IMR-90 (cell line): ENCODE measurements at regions not wholly inside any gene's neighbourhood (a gene's known extent, or its start where the extent isn't known, plus 50 kb on each side); places are given as distances from the start of the nearest gene placed in this dataset.

Source experiments
- ATAC-seq: fragments of 200-7000 bp; cut with Tn5 transposase; 2 replicates; pipeline ENCODE4 v1.9.1; 2020; ENCODE audit warnings: low read depth, mild to moderate bottlenecking, moderate library complexity
- BruUV-seq: library from RNA; stranded (reverse); fragments of 400-500 nt; replicated peaks from 2 replicates; lab custom pipeline; 2021; lab: Mats Ljungman, UMichigan
- CTCF ChIA-PET: fragments of 300-600 bp; formaldehyde crosslinking; extraction: SDS; loops from one replicate; lab custom pipeline; 2021; ENCODE audit warnings: antibody characterized with exemption; lab: Yijun Ruan, JAX
- POLR2A ChIA-PET: fragments of 300-600 bp; sonication (Branson Sonifier 250); formaldehyde crosslinking; loops from one replicate; lab custom pipeline; 2022; ENCODE audit warnings: antibody characterized with exemption; ENCODE audit not compliant: unreplicated experiment; lab: Charles Lee
- DNase-seq: peaks from one replicate; pipeline ENCODE4 v3.0.0; 2013
- H2AFZ ChIP-seq: replicated peaks from 2 replicates; pipeline ENCODE3; 2013; ENCODE audit warnings: low read length, mild to moderate bottlenecking; ENCODE audit not compliant: poor library complexity
- H2AK5ac ChIP-seq: 2 replicates; pipeline ENCODE4 v1.6.1; 2013; ENCODE audit warnings: low read depth, low read length, inconsistent platforms
- H2AK9ac ChIP-seq: replicated peaks from 2 replicates; pipeline ENCODE3; 2013; ENCODE audit warnings: mild to moderate bottlenecking, low read depth, low read length, moderate library complexity; ENCODE audit not compliant: poor library complexity
- H2BK120ac ChIP-seq: 2 replicates; pipeline ENCODE4 v1.6.1; 2013; ENCODE audit warnings: low read depth, low read length, inconsistent platforms
- H2BK15ac ChIP-seq: 3 replicates; pipeline ENCODE4 v1.6.1; 2013; ENCODE audit warnings: low read depth, low read length, inconsistent platforms
- H2BK20ac ChIP-seq: 2 replicates; pipeline ENCODE4 v1.6.1; 2013; ENCODE audit warnings: low read depth, mild to moderate bottlenecking, inconsistent platforms, low read length, moderate library complexity
- H2BK5ac ChIP-seq: 2 replicates; pipeline ENCODE4 v1.6.1; 2013; ENCODE audit warnings: mild to moderate bottlenecking, low read depth, low read length, inconsistent platforms; ENCODE audit not compliant: poor library complexity, severe bottlenecking
- H3K14ac ChIP-seq: replicated peaks from 2 replicates; pipeline ENCODE4 v1.6.1; 2013; ENCODE audit warnings: low read depth, low read length, inconsistent platforms
- H3K18ac ChIP-seq: 2 replicates; pipeline ENCODE4 v1.6.1; 2013; ENCODE audit warnings: low read depth, low read length, control low read depth
- H3K23ac ChIP-seq: 2 replicates; pipeline ENCODE4 v1.6.1; 2013; ENCODE audit warnings: low read depth, low read length, inconsistent platforms
- H3K27ac ChIP-seq: 2 replicates; pipeline ENCODE4 v1.5.1; 2013; ENCODE audit warnings: mild to moderate bottlenecking, control low read depth, low read length; ENCODE audit not compliant: insufficient read depth
- H3K27me3 ChIP-seq: 2 replicates; pipeline ENCODE4 v1.6.1; 2013; ENCODE audit warnings: low read length; ENCODE audit not compliant: control insufficient read depth, insufficient read depth
- H3K36me3 ChIP-seq: 2 replicates; pipeline ENCODE4 v1.6.1; 2013; ENCODE audit warnings: low read length, mixed read lengths; ENCODE audit not compliant: control insufficient read depth, insufficient read depth
- H3K4ac ChIP-seq: 2 replicates; pipeline ENCODE4 v1.6.1; 2013; ENCODE audit warnings: low read depth, low read length, inconsistent platforms
- H3K4me1 ChIP-seq: 2 replicates; pipeline ENCODE4 v1.6.1; 2013; ENCODE audit warnings: low read length, mixed read lengths; ENCODE audit not compliant: control insufficient read depth, insufficient read depth
- H3K4me2 ChIP-seq: 2 replicates; pipeline ENCODE4 v1.6.1; 2013; ENCODE audit warnings: low read depth, mild to moderate bottlenecking, control low read depth, low read length, moderate library complexity
- H3K4me3 ChIP-seq: 2 replicates; pipeline ENCODE4 v1.5.1; 2013; ENCODE audit warnings: low read depth, mild to moderate bottlenecking, control low read depth, low read length, moderate library complexity; ENCODE audit not compliant: insufficient read depth
- H3K56ac ChIP-seq: 2 replicates; pipeline ENCODE4 v1.6.1; 2013; ENCODE audit warnings: low read length, inconsistent platforms; ENCODE audit not compliant: insufficient read depth; ENCODE audit errors: extremely low read depth
- H3K79me1 ChIP-seq, 2 experiments: 2 replicates each; pipeline ENCODE4 v1.6.1; 2013; ENCODE audit warnings: low read length in 2 of 2, inconsistent platforms in 1 of 2, low read depth in 1 of 2
- H3K9ac ChIP-seq: 2 replicates; pipeline ENCODE4 v1.6.1; 2013; ENCODE audit warnings: low read depth, low read length, control low read depth
- H3K9me1 ChIP-seq: 2 replicates; pipeline ENCODE4 v1.6.1; 2013; ENCODE audit warnings: low read length, inconsistent platforms; ENCODE audit not compliant: insufficient read depth
- H3K9me3 ChIP-seq: 2 replicates; pipeline ENCODE4 v1.6.1; 2013; ENCODE audit warnings: low read length; ENCODE audit not compliant: control insufficient read depth, insufficient read depth
- H4K20me1 ChIP-seq: 2 replicates; pipeline ENCODE4 v1.6.1; 2013; ENCODE audit warnings: low read length, inconsistent platforms; ENCODE audit not compliant: insufficient read depth
- H4K5ac ChIP-seq: 2 replicates; pipeline ENCODE4 v1.6.1; 2013; ENCODE audit warnings: mild to moderate bottlenecking, low read depth, low read length, control low read depth
- H4K8ac ChIP-seq, 2 experiments: 2 replicates each; pipeline ENCODE4 v1.6.1; 2013; ENCODE audit warnings: low read depth in 2 of 2, low read length in 2 of 2, control low read depth in 1 of 2, inconsistent platforms in 1 of 2
- H4K91ac ChIP-seq: 2 replicates; pipeline ENCODE4 v1.6.1; 2013; ENCODE audit warnings: low read depth, low read length, inconsistent platforms; ENCODE audit not compliant: insufficient read depth
- BHLHE40 ChIP-seq: fragments of 150-350 bp; IDR thresholded peaks from 2 replicates; pipeline ENCODE4 v1.6.1; 2016; ENCODE audit warnings: mild to moderate bottlenecking, low read depth, low read length
- CEBPB ChIP-seq: IDR thresholded peaks from 2 replicates; pipeline ENCODE4 v1.6.1; 2012; ENCODE audit warnings: low read depth, low read length, improper control_type of control experiment
- CHD1 ChIP-seq: IDR thresholded peaks from 2 replicates; pipeline ENCODE4 v1.6.1; 2012; ENCODE audit warnings: low read depth, low read length, improper control_type of control experiment
- FOS ChIP-seq: fragments of 150-350 bp; IDR thresholded peaks from 2 replicates; pipeline ENCODE4 v1.6.1; 2016; ENCODE audit warnings: low read depth, low read length
- MAFK ChIP-seq: IDR thresholded peaks from 2 replicates; pipeline ENCODE4 v1.6.1; 2012; ENCODE audit warnings: low read depth, low read length, improper control_type of control experiment
- MAZ ChIP-seq: IDR thresholded peaks from 2 replicates; pipeline ENCODE4 v1.6.1; 2012; ENCODE audit warnings: low read depth, mild to moderate bottlenecking, low read length, improper control_type of control experiment, moderate library complexity, borderline replicate concordance
- MXI1 ChIP-seq: IDR thresholded peaks from 2 replicates; pipeline ENCODE4 v1.6.1; 2012; ENCODE audit warnings: low read depth, mild to moderate bottlenecking, low read length, moderate library complexity, borderline replicate concordance
- NFE2L2 ChIP-seq: fragments of 150-350 bp; IDR thresholded peaks from 2 replicates; pipeline ENCODE4 v1.6.1; 2016; ENCODE audit warnings: low read depth, mild to moderate bottlenecking, low read length
- POLR2A ChIP-seq: IDR thresholded peaks from 2 replicates; pipeline ENCODE4 v1.6.1; 2012; ENCODE audit warnings: mild to moderate bottlenecking, low read depth, low read length
- RAD21 ChIP-seq: IDR thresholded peaks from 2 replicates; pipeline ENCODE4 v1.6.1; 2012; ENCODE audit warnings: low read length, improper control_type of control experiment
- RCOR1 ChIP-seq: IDR thresholded peaks from 2 replicates; pipeline ENCODE4 v1.6.1; 2012; ENCODE audit warnings: mild to moderate bottlenecking, low read length, improper control_type of control experiment; ENCODE audit not compliant: insufficient replicate concordance
- RFX5 ChIP-seq: IDR thresholded peaks from 2 replicates; pipeline ENCODE4 v1.8.0; 2012; ENCODE audit warnings: low read depth, mild to moderate bottlenecking, low read length, moderate library complexity
- SMC3 ChIP-seq: fragments of 150-350 bp; IDR thresholded peaks from 2 replicates; pipeline ENCODE4 v1.6.1; 2016; ENCODE audit warnings: low read depth, mild to moderate bottlenecking, antibody characterized with exemption, low read length, moderate library complexity
- USF2 ChIP-seq: fragments of 150-350 bp; IDR thresholded peaks from 2 replicates; pipeline ENCODE4 v1.6.1; 2017; ENCODE audit warnings: mild to moderate bottlenecking, antibody characterized with exemption, low read length, low read depth
- WGBS, 2 experiments: methylation state at CpG; one replicate each; pipeline versions ENCODE4 v1.1.5 to v1.1.7; 2013; ENCODE audit warnings: missing lambda C conversion rate in 2 of 2; ENCODE audit not compliant: insufficient read length in 1 of 2; ENCODE audit errors: extremely low coverage in 2 of 2; 5-methylcytosine and 5-hydroxymethylcytosine counted together
- dilution Hi-C: fragments of 300-500 bp; cut with HindIII; formaldehyde crosslinking; loops from one replicate; pipeline ENCODE4 v1.14.3; 2018; ENCODE audit warnings: low sequenced_read_pairs; ENCODE audit not compliant: unreplicated experiment
- in situ Hi-C: fragments of 300-500 bp; cut with MboI; formaldehyde crosslinking; loops from 3 replicates; pipeline ENCODE4 v1.14.3; 2019; ENCODE audit warnings: low sequenced_read_pairs, inconsistent platforms, mixed read lengths
- intact Hi-C: fragments of 100-400 bp; cut with micrococcal nuclease; formaldehyde crosslinking; loops from 2 replicates; pipeline ENCODE4 v1.10.0; 2022
- TF ChIP-seq, protein P1 (sequence below): fragments of 150-350 bp; IDR thresholded peaks from 2 replicates; pipeline ENCODE4 v1.6.1; 2016; ENCODE audit warnings: low read depth, mild to moderate bottlenecking, low read length, moderate library complexity, borderline replicate concordance
- TF ChIP-seq, protein P2 (sequence below): conservative IDR thresholded peaks from 2 replicates; pipeline ENCODE4 v1.5.1; 2012; ENCODE audit warnings: mild to moderate bottlenecking, low read depth, low read length, improper control_type of control experiment

DNA sequence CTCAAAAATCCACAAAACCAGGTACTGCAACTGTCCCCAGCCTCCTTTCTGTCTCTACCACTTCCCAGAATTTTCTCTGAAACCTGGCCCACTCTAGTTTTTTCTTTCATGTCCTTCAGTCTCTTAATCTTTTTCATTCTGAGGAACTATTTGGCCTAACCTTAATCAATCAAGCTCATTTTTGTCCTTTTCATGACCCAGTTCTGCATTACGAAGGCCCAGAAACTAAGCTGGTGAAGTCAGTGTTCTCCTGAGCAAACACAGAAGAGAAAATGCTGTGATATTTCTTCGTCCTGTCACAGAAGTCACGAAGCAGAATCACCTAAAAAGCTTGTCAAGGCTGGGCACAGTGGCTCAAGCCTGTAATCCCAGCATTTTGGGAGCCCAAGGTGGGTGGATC, 131.7 kb upstream of the EDNRA start:
- Histone ChIP-seq H3K9ac (no peak overlapping the region), H3K27me3 (no peaks in the 10 kb centered on the region), H3K14ac (no peak overlapping the region), H3K9me1 (no peaks in the 10 kb centered on the region; the same call in 1 of the 2 replicates), H3K79me1 (no peaks in the 10 kb centered on the region), H3K4me1 (no peaks in the 10 kb centered on the region), H4K8ac (no peak overlapping the region), H3K4me2 (no peak overlapping the region), H3K4me3 (no peak overlapping the region), H2BK15ac (no peak overlapping the region), H2BK20ac (no peak overlapping the region), H2BK120ac (no peak overlapping the region), H2AK5ac (no peak overlapping the region), H2BK5ac (no peak overlapping the region), H3K4ac (no peak overlapping the region), H3K36me3 (no peaks in the 10 kb centered on the region), H3K9me3 (peaks cover 2% of the 10 kb centered on the region; the same call in 1 of the 2 replicates), H2AK9ac (no peak overlapping the region), H3K23ac (no peak overlapping the region), H3K27ac (no peak overlapping the region), H3K18ac (no peak overlapping the region), H2AFZ (no peak overlapping the region), H4K5ac (no peak overlapping the region), H4K91ac (no peak overlapping the region), H4K20me1 (no peaks in the 10 kb centered on the region), H3K56ac (no peak overlapping the region)
- ChIA-PET POLR2A (no interaction called here), CTCF (no interaction called here)
- intact Hi-C loops (no loop called here), dilution Hi-C loops (no loop called here), in situ Hi-C loops (no loop called here)
- no peak for DNase-seq
- TF ChIP-seq MAFK (no peak), CEBPB (no peak), USF2 (no peak), RFX5 (no peak), FOS (no peak), MAZ (no peak), MXI1 (no peak), CHD1 (no peak), BHLHE40 (no peak), POLR2A (no peak), SMC3 (no peak), RCOR1 (no peak), NFE2L2 (no peak), RAD21 (no peak)
- TF ChIP-seq, protein P1, sequence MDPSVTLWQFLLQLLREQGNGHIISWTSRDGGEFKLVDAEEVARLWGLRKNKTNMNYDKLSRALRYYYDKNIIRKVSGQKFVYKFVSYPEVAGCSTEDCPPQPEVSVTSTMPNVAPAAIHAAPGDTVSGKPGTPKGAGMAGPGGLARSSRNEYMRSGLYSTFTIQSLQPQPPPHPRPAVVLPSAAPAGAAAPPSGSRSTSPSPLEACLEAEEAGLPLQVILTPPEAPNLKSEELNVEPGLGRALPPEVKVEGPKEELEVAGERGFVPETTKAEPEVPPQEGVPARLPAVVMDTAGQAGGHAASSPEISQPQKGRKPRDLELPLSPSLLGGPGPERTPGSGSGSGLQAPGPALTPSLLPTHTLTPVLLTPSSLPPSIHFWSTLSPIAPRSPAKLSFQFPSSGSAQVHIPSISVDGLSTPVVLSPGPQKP: no peak
- TF ChIP-seq, protein P2, sequence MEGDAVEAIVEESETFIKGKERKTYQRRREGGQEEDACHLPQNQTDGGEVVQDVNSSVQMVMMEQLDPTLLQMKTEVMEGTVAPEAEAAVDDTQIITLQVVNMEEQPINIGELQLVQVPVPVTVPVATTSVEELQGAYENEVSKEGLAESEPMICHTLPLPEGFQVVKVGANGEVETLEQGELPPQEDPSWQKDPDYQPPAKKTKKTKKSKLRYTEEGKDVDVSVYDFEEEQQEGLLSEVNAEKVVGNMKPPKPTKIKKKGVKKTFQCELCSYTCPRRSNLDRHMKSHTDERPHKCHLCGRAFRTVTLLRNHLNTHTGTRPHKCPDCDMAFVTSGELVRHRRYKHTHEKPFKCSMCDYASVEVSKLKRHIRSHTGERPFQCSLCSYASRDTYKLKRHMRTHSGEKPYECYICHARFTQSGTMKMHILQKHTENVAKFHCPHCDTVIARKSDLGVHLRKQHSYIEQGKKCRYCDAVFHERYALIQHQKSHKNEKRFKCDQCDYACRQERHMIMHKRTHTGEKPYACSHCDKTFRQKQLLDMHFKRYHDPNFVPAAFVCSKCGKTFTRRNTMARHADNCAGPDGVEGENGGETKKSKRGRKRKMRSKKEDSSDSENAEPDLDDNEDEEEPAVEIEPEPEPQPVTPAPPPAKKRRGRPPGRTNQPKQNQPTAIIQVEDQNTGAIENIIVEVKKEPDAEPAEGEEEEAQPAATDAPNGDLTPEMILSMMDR: no peak
- 80% methylated on average over 1 of the region's 3 CpGs; no CpG with 5 or more reads in 1 of the 2 experiments for WGBS, 2 experiments
- ATAC-seq: no peak
- BruUV-seq: no TSS peak
